Right lung (tissue), 2 donors: ENCODE measurements at regions not wholly inside any gene's neighbourhood (a gene's known extent, or its start where the extent isn't known, plus 50 kb on each side); places are given as distances from the start of the nearest gene placed in this dataset.
"Not testable (repeated sequence)": the region's sequence is repeated elsewhere in the genome, so short reads cannot be mapped to it uniquely, and the experiment has no call there.

Source experiments
- DNase-seq, 2 donors: peaks; one replicate each; pipeline ENCODE4 v3.0.0-alpha.2; 2013

GRCh38 chr19:28386066-28386465 lies 826.9 kb downstream of the UQCRFS1 start:
- DNase-seq = no peak

- no peak for DNase-seq
Measured at GRCh38 chr19:28377077-28377476, 835.9 kb downstream of the UQCRFS1 start.

GRCh38 chr19:28374971-28375370 lies 838.0 kb downstream of the UQCRFS1 start:
- no peak for DNase-seq

GRCh38 chr19:28372576-28373247 lies 840.2 kb downstream of the UQCRFS1 start:
- DNase-seq = no peak

GRCh38 chr19:28367146-28367545 lies 845.8 kb downstream of the UQCRFS1 start:
- DNase-seq = no peak

GRCh38 chr19:28363254-28363653 lies 849.7 kb downstream of the UQCRFS1 start:
- DNase-seq = no peak

- DNase-seq = no peak
Measured at GRCh38 chr19:28359431-28360414, 853.2 kb downstream of the UQCRFS1 start.

- DNase-seq = no peak
Measured at GRCh38 chr19:28358633-28359032, 854.3 kb downstream of the UQCRFS1 start.

- DNase-seq = no peak
Measured at GRCh38 chr19:28351761-28352160, 861.2 kb downstream of the UQCRFS1 start.

GRCh38 chr19:28351321-28351720 lies 861.6 kb downstream of the UQCRFS1 start:
- DNase-seq = not testable (repeated sequence)

GRCh38 chr19:28350673-28351072 lies 862.3 kb downstream of the UQCRFS1 start:
- no peak for DNase-seq

GRCh38 chr19:28350037-28350436 lies 862.9 kb downstream of the UQCRFS1 start:
- DNase-seq = no peak

- no peak for DNase-seq
Measured at GRCh38 chr19:28349604-28350003, 863.3 kb downstream of the UQCRFS1 start.

- DNase-seq = no peak
Measured at GRCh38 chr19:28345811-28346210, 867.1 kb downstream of the UQCRFS1 start.

- DNase-seq = no peak
Measured at GRCh38 chr19:28341810-28342350, 871.1 kb downstream of the UQCRFS1 start.

GRCh38 chr19:28334419-28334818 lies 878.5 kb downstream of the UQCRFS1 start:
- DNase-seq = no peak

- no peak for DNase-seq
Measured at GRCh38 chr19:28333909-28334308, 879.0 kb downstream of the UQCRFS1 start.

- no peak for DNase-seq
Measured at GRCh38 chr19:28332886-28333285, 880.1 kb downstream of the UQCRFS1 start.

GRCh38 chr19:28332351-28332750 lies 880.6 kb downstream of the UQCRFS1 start:
- no peak for DNase-seq

- DNase-seq = no peak
Measured at GRCh38 chr19:28331596-28331995, 881.4 kb downstream of the UQCRFS1 start.

- no peak for DNase-seq
Measured at GRCh38 chr19:28330831-28331230, 882.1 kb downstream of the UQCRFS1 start.

GRCh38 chr19:28329429-28329828 lies 883.5 kb downstream of the UQCRFS1 start:
- DNase-seq = no peak

GRCh38 chr19:28327905-28328304 lies 885.0 kb downstream of the UQCRFS1 start:
- no peak for DNase-seq
